ENCODE measurements at regions not wholly inside any gene's neighbourhood (a gene's known extent, or its start where the extent isn't known, plus 50 kb on each side); places are given as distances from the start of the nearest gene placed in this dataset.

DNA sequence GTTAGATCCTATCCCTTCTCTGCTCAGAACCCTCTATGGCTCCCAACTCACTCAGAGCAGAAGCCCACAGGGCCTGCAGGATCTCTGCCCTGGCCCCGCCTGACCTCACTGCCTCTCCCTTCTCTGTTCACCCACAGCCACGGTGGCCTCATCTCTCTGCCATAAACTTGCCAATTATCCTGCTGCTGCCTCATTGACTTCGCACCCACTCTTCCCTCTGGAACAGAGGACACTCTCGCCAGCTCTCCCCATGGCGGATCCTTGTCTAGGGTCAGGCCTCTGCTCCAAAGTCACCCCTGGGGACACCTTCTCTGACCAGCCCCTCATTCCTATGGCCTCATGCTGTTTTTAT, 86.4 kb downstream of the CEBPB start:
- Mint-ChIP-seq H3K36me3 (no peaks in the 10 kb centered on the region), H3K9me3 (no peaks in the 10 kb centered on the region), H3K27ac (no peak overlapping the region), H3K4me1 (no peaks in the 10 kb centered on the region), H3K4me3 (no peak overlapping the region)
- no peak for DNase-seq (ENCODE audit: low spot score in 2 of 2)
- ATAC-seq, result no peak

DNA sequence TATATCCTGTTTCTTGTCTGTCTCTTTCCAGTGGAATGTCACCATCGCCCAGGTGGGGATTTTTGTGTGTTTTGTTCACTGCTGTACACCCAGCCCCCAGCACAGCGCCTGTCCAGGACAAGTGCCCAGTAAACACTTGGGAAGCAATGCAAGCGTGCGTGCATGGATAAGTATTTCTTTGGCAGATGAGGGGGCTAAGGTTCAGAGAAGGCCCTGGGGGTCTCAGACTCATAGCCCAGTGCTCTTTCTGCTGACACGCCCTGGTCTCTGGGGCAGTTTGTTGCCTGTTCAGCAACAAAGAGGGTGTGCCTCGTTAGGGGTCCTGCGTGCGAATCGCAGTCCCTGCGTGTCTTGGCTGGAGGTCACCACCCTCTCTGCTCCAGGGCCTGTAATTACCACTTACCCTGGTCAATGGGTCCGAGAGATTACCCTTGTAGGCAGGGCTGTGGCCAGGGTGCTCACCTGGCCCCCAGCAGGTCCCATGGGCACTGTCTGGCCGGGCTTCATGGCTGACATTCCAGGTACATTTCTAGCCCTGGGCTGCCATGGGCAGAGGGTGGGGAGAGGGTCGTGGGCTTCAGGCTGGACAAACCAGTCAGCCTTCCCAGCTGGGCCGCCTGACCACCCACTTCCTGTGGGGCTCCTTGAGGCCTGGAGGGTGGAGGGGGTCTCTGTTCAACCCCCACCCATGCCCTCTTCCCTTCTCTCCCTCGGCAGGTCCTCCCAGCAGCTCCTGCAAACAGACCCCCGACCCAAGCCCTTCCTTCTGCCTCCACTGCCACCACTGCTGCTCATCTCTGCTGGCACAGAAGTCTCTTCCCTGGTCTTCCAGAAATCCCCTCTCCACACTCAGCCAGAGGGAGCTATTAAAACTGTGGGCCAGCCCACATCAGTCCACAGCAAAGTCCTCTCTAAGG, 87.1 kb downstream of the CEBPB start:
- Mint-ChIP-seq H3K27ac (no peak overlapping the region), H3K36me3 (no peaks in the 10 kb centered on the region), H3K9me3 (no peaks in the 10 kb centered on the region), H3K4me3 (no peak overlapping the region), H3K4me1 (peaks cover 3% of the 10 kb centered on the region)
- no peak for ATAC-seq
- no peak for DNase-seq (ENCODE audit: low spot score in 2 of 2)

DNA sequence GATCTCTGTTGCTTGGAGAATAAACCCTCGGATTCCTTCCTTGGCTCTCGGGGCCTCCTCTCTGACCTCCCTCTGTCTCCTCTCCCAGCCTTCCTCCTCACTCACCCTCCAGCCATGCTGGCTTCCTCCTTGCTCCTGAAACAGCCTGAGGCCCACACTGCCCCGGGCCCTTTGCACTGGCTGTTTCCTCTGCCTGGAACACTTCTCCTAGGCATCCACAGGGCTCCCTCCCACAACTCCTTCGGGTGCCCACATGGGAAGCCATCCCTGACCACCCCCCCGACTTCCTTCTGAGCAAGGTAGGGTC, 87.7 kb downstream of the CEBPB start:
- no peak overlapping the region for H3K27ac Mint-ChIP-seq
- no peak overlapping the region for H3K4me3 Mint-ChIP-seq
- no peaks in the 10 kb centered on the region for H3K36me3 Mint-ChIP-seq
- no peaks in the 10 kb centered on the region for H3K9me3 Mint-ChIP-seq
- no peak for ATAC-seq
- no peak for DNase-seq (ENCODE audit: low spot score in 2 of 2)
- H3K4me1 Mint-ChIP-seq, result peaks cover 10% of the 10 kb centered on the region

DNA sequence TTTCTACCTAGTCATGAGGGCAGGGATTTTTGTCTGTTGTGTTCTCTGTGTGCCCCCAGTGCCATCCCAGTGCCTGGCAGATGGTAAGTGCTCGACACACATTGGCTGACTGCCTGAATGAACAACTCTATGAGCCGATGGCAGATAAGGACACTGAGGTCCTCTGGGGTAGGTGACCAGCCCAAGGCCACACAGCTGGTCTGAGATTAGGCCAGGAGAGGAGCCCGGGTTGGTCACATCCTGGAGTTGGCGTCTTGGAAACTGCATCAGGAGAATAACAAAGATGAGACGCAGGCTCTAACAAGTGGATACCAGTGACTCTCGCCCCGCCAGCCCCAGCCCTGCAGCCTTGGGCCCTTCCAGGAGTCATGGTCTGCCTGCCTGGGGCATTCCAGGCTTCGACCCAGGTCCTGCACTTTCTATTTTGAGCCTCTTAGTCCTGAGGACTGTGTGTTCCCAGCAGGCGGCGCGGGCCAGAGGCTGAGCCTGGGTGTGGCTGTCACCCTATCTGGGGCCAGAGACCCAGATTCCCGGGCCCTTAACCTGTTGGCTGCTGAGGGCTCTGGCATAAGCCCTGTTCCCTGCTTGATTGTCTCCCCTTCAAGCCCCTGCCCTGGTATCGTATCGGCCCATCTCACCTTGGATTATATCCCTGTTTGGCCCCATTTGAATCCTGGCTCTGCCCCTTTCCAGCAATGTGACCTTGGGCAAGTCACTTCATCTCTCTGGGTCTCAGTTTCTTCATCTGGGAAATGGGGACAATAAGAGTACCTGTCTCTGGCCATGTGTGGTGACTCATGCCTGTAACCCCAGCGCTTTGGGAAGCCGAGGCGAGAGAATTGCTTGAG, 88.3 kb downstream of the CEBPB start:
- no peak for DNase-seq (ENCODE audit: low spot score in 2 of 2)
- ATAC-seq, result no peak
- peaks cover 12% of the 10 kb centered on the region for H3K4me1 Mint-ChIP-seq
- H3K36me3 Mint-ChIP-seq, result no peaks in the 10 kb centered on the region
- H3K4me3 Mint-ChIP-seq, result no peak overlapping the region
- H3K27ac Mint-ChIP-seq, result no peak overlapping the region
- H3K9me3 Mint-ChIP-seq, result no peaks in the 10 kb centered on the region

DNA sequence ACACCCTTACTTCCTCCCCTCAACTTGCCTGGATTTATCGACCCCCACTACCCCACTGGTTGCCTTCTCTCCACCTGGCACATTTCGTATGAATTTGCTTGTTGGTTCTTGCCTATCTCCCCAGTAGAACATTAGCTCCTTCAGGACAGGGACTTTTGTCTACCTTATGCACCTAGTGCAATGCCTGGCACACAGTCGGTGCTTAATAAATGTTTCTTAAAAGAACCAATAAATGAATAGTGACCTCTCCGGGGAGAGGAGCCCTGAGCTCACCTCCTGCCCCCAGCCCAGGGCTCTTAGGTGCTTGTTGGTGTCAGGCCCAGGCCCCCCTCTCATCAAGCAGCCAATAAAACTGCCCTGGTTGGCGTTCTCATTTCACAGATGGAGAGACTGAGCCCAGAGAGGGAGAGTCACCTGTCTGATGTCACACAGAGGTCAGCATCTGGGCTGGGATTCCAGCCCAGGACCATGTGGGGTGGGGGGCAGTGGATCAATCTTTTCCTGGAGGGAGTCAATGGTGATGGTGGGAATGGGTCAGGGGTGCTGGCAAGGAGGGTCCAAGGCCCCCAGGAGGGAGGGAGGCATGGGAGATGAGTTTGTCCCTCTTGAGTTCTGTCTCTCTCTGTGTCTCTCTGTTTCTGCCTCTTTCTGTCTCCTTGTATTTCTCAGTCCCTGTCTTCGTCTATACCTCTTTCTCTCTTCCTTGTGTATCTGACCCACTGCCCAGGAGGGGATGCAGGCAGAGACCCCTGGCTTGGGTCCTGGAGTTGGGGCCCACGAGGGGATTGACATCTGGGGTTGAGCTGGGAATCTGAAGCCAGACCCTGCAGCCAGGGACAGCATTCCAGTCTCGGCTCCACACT, 89.6 kb downstream of the CEBPB start:
- Mint-ChIP-seq H3K4me3 (no peak overlapping the region), H3K27ac (no peak overlapping the region), H3K9me3 (no peaks in the 10 kb centered on the region), H3K36me3 (peaks cover under 1% of the 10 kb centered on the region), H3K4me1 (peaks cover 24% of the 10 kb centered on the region)
- DNase-seq (ENCODE audit: low spot score in 2 of 2), result no peak
- ATAC-seq, result no peak

DNA sequence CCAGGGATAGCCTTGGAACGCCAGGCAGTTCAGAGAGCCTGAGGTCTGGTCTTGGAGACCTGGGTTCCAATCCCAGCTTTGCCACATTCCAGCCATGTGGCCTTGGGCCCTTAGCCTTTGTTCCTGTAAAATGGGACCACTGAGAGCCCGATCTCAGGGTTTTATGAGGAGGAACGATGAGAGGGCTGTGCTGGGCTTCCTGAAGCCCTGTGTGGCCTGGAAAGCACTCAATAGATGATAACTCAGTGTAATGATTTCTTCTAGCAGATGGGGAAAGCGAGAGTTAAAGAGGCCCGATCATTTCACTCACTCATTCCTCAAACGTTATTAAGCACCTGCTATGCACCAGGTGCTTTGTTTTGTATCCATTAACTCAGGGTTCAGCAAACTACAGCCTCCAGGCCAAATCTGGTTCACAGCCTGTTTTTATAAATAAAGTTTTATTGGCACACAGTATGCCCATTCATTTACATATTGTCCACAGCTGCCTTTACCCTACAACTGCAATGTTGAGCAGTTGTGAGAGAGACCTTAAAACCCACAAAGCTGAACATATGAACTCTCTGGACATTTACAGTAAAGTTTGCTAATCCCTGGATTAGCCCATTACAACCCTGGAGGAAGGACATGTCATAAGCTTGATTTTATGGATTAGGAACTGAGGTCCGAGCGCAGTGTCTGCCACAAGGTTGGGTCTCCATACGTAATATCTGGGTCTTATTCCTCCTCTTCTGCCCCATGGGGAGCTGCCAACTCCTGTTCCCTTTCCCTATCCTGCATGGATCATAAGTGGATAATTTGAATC, 90.4 kb downstream of the CEBPB start:
- no peaks in the 10 kb centered on the region for H3K9me3 Mint-ChIP-seq
- H3K4me1 Mint-ChIP-seq, result peaks cover 33% of the 10 kb centered on the region
- no peak for ATAC-seq
- peaks cover 6% of the 10 kb centered on the region for H3K36me3 Mint-ChIP-seq
- DNase-seq (ENCODE audit: low spot score in 2 of 2), result no peak
- no peak overlapping the region for H3K4me3 Mint-ChIP-seq
- H3K27ac Mint-ChIP-seq, result no peak overlapping the region

DNA sequence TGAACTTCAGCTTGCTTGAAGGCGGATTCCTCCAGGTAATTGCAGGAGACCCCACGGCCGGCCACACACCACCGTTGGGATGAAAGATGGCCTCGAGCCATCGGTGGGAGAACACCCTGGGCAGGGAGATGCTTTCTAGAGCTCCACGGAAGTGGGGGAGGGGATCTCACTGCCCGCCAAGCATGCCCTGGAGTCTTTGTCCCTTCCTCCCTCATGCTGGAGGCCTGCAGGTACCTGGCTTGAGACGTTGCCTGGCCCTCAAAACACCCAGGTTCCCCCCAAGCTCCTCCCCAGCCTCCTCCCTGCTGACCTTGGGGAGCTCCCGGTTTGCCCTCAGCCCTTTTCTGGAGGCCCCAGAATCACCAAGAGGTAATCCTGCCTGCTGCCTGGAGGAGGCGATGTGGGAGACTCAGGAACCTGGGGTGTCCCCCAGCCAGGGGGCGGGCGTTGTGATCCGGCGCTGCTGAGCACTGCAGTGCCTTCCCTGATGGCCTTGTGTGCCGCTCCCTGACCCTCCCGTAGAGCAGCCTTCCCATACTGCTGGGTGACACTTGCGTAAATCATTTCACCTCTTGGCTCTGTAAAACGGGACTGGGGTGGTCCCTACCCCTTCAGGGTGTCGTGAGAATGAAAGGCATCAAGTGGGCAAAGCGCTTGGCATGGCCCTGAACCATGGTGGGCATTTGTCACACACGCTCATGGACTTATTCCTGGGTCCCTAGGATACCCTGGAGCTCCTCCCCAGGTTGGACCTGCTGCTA, 91.4 kb downstream of the CEBPB start:
- no peak for ATAC-seq
- peaks cover 6% of the 10 kb centered on the region for H3K36me3 Mint-ChIP-seq
- peaks cover 42% of the 10 kb centered on the region for H3K4me1 Mint-ChIP-seq
- no peak overlapping the region for H3K27ac Mint-ChIP-seq
- DNase-seq (ENCODE audit: low spot score in 2 of 2), result peak in 1 of 2 donors; percentile 57
- H3K4me3 Mint-ChIP-seq, result no peak overlapping the region
- H3K9me3 Mint-ChIP-seq, result no peaks in the 10 kb centered on the region

DNA sequence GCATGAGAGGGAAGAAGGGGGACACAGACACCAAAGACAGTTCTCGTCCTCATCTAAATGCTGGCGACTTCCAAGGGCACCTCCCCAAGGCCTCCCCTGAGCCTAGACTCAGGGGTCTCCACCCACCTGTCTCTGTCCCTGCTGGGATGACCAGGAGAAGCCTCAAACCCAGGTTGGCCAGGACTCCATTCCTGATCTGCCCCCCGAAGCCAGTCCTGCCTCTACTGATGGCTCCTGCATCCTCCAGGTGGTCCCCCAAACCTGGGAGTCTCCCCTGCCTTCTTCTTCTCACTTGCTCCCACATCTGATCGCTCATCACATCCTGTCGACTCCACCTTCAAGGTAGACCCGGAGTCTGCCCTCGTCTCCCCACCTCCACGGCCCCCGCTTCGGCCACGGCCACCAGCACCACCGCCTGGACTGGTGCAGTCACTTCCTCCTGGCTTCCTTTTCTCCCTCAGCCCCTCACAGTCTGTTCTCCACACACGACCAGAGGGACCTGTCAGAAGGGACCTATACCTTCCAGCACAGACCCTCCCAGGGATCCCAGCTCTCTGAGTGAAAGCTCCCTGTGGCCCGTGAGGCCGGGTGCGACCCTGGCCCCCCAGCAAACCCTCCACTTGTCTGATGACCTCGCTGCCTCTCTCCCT, 92.1 kb downstream of the CEBPB start:
- Mint-ChIP-seq H3K27ac (peak overlapping the region; percentile 84), H3K36me3 (peaks cover 6% of the 10 kb centered on the region), H3K4me1 (peaks cover 42% of the 10 kb centered on the region), H3K9me3 (no peaks in the 10 kb centered on the region), H3K4me3 (no peak overlapping the region)
- ATAC-seq (no peak), DNase-seq (ENCODE audit: low spot score in 2 of 2) (no peak)

DNA sequence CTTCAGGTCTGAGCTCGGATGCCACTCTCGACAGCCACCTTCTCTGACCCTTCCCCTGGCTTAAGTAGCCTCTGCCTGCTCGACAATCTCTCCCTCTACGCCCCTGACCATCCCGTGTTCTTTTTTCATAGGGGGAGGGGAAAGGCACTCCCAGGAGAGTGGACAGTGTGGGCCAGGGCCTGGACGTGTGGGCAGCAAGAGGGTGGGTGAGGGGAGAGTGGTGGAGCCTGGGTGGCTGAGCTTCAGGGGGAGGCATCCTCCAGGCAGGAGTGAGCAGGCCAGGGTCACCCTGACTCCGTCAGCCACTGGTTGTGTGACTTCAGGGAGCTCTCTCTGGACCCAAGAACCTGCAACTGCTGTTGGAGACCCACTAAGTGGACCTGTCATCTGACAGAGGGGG, 92.7 kb downstream of the CEBPB start:
- Mint-ChIP-seq H3K36me3 (peaks cover 6% of the 10 kb centered on the region), H3K4me1 (peaks cover 42% of the 10 kb centered on the region), H3K27ac (peak overlapping the region; percentile 84), H3K4me3 (no peak overlapping the region), H3K9me3 (no peaks in the 10 kb centered on the region)
- ATAC-seq (no peak), DNase-seq (ENCODE audit: low spot score in 2 of 2) (no peak)

DNA sequence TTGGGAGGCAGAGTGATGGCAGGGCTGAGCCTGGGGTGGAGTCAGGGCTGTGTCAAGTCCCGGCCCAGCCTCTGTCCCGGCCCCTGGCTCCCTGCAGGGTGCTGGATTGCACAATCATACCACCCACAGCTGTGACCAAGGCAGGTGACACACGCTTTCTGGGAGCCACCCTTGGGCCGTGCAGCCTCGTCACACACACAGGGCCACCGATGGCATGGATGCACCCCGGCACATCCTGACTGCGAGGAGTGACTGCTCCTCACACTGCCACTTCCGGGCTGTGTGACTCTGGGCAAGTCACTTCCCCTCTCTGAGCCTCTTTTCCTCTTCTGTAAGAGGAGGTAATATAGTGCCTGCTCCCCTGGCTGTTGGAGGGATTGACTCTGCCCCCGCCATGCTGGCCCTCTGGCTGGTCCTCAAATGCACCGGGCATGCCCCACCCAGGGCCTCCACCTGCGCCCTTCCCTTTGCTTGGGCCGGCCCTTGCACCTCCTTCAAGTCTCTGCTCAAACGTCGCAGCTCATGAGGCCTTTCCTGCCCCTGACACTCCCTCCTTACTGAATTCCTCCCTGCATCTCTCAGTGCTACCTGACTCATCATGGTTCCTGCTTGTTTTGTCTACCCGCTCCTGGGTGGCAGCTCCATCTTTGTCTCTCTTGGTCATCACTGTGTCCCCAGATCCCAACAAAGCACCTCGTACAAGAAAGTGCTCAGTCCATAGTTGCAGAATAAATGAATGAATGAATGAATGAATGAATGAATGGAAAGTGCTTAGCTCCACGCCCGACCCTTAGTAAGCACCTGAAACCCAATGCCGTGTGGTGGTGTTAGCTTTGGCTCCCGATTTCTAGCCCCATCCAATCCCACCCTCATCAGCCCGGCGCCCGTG, 93.5 kb downstream of the CEBPB start:
- peaks cover 6% of the 10 kb centered on the region for H3K36me3 Mint-ChIP-seq
- H3K4me3 Mint-ChIP-seq, result peak overlapping the region; percentile 55
- peaks cover 42% of the 10 kb centered on the region for H3K4me1 Mint-ChIP-seq
- H3K27ac Mint-ChIP-seq, result peak overlapping the region; percentile 95
- DNase-seq (ENCODE audit: low spot score in 2 of 2) (peak in 1 of 2 donors; percentile 53), ATAC-seq (peak; percentile 78)
- no peaks in the 10 kb centered on the region for H3K9me3 Mint-ChIP-seq

DNA sequence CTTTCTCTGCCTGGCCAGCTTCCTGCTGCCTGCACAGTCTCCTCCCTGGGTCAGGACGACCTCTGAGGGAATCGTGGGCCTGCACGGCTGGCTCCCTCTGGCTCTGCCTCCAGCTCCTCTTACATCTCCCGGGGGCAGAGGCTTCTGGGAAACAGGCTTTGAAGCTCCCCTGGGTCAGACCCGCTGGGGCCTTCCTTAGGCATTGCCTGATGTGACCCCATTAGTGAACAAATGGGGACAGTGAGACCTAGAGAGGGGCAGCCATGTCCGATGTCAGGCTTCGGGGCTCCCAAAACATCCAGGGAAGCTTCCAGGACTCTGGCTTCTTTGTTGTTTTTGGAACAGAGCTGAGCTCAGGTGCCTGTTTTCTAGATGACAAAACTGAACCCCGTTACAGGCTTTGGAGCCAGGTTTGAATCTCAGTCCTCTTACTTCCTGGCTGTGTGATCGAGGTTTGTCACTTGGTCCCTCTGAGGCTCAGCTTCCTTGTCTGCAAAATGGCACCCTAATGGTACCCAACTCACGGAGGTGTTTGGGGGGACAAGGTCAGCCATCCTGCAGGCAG, 94.3 kb downstream of the CEBPB start:
- Mint-ChIP-seq H3K27ac (peak overlapping the region; percentile 95), H3K9me3 (no peaks in the 10 kb centered on the region), H3K4me3 (peak overlapping the region; percentile 55), H3K4me1 (peaks cover 42% of the 10 kb centered on the region), H3K36me3 (peaks cover 6% of the 10 kb centered on the region)
- DNase-seq (ENCODE audit: low spot score in 2 of 2), result no peak
- no peak for ATAC-seq

DNA sequence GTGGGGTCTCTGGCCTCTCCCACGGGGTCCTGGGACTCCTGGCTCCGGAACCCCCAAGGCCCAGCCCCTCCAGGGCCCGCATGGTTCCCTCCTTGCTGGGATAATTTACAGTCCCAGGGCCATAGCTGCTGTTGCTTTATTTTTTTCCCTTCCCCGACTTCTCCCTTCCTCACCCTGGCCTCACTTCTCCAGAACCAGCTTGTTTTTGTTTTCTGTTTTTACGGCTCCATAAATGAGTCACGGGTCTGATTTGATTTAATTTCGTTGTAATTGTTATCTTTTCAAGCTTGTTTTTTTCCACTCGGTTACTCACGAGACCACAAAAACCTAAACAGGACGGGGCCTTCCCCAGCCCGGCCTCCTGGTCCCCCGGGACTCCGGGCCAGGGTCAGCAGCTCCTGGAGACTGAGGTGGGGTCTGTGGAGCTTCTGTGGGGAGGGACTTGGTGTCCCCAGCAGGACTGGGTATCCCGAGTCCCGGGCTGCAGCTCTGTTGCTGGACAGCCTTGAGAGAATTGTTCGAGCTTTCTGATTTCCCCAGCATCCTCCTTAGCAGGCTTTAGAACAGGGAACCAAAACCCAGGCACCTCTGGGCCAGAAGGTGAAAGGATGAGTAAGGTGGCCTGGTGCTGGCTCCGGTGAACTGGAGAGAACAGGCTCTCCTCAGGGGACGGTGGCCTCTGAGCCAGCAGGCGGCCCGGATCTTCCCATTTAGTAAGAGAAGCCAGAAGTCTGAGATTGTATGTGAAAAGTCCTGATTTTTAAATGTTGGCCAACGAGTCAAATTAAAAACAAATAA, 94.9 kb downstream of the CEBPB start:
- H3K27ac Mint-ChIP-seq, result peak overlapping the region; percentile 95
- peak; percentile 28 to 73 for DNase-seq (ENCODE audit: low spot score in 2 of 2)
- peaks cover 6% of the 10 kb centered on the region for H3K36me3 Mint-ChIP-seq
- peak overlapping the region; percentile 55 for H3K4me3 Mint-ChIP-seq
- peaks cover 43% of the 10 kb centered on the region for H3K4me1 Mint-ChIP-seq
- H3K9me3 Mint-ChIP-seq, result no peaks in the 10 kb centered on the region
- ATAC-seq, result peak; percentile 50

All from stimulated activated effector memory CD8-positive, alpha-beta T cell treated with anti-CD3 and anti-CD28 coated beads, Interleukin-12 subunit alpha, Interleukin-12 subunit beta, amount 100 ng/mL, for 72 hours (primary cell).